ENCODE measurements at regions not wholly inside any gene's neighbourhood (a gene's known extent, or its start where the extent isn't known, plus 50 kb on each side); places are given as distances from the start of the nearest gene placed in this dataset.
"Not testable (repeated sequence)": the region's sequence is repeated elsewhere in the genome, so short reads cannot be mapped to it uniquely, and the experiment has no call there.

- DNase-seq, result no peak
These were observed 293.7 kb upstream of the GADL1 start for GRCh38 chr3:31188112-31188511.

DNA sequence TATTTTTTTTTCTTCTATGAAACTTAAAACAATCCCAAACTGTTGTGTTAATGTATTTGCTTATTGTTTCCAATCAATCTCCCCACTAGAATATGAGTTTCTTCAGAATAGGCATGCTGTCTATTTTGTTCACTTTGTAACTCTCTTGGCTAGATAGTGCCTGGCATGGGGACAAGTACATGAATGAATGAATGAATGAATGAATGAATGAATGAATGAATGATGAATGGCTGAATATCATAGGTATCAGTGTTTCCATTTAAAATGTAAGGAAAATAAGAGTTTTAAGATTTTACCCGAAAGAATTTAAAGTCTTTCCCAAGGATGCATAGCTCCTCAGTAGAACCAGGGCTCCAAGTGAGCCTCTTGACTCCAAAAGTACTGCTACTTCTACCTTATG lies 294.9 kb upstream of the GADL1 start:
- no peak for DNase-seq

DNA sequence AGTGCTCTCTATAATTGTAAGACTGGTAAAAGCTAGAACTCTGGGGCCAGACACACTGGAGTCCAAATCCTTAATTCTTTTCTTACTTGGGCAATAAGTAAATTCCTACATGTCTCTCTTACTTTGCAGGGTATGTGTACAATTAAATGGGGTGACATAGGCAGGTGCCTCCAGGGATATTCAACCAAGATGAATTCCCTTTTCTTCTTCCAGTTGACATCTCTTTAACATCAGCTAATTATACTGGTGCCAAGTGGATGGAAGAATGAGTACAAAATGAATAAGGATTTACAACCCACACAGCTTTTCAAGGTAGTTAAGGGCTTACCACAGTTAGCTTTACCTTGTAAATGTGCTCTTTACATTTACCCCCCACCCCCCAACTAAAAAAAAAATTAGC lies 295.5 kb upstream of the GADL1 start:
- no peak for DNase-seq

- no peak for DNase-seq
These were observed 296.9 kb upstream of the GADL1 start for GRCh38 chr3:31191354-31191753.

DNA sequence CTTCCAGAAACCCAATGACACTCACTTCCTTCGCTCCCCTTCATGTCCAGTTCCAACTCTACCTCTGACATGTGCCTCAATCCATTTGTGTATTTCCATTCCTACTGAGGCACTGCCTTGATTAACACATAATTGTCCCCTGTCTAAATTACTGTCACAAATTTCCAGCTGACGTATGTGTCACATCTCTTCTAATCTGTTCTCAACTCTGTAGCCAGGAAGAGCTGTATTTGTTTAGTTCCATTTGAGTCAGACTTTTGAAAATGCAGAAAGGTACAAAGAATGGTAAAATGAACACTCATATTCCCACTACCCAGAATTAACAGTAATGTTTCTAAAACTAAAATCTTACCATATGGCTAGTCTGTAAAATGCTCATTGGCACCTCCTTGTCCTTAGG lies 299.0 kb upstream of the GADL1 start:
- no peak for DNase-seq

DNA sequence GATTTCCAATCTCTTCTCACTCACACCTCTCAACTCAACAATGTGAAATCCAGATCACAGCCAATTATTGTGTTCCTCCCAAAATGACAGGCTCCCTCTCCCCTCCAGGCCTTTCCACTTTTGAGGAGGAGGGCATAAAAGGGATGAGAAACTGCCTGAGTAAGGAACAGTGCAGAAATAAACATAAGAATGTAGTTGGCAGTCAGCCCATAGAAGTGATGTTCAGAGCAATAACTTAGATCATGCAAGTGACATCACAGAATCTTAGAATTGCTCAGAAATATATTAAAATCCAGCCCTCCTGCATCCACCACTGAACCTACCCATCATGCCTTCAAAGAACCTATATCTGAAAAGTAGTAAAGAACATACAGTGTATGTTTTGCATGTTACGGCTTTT lies 299.4 kb upstream of the GADL1 start:
- no peak for DNase-seq

DNA sequence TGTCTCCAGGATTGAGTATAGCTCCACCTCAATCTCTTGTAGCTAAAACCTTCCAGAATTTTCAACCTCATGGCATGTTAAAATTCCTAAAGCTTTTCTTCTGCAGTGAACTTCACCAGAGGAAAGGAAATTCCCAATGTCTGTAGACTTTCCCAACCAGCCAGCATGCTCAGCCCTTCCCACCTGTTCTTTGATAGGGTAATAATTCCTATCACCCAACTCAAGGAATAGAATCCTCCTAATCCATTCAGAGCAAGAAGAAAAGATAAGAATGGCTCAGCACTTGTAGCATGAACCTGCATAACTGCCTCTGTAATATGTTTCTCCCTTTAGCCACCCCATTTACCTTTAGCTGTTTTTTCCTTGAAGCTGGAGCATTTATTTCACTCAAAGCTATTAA lies 301.8 kb upstream of the GADL1 start:
- DNase-seq, result no peak

DNA sequence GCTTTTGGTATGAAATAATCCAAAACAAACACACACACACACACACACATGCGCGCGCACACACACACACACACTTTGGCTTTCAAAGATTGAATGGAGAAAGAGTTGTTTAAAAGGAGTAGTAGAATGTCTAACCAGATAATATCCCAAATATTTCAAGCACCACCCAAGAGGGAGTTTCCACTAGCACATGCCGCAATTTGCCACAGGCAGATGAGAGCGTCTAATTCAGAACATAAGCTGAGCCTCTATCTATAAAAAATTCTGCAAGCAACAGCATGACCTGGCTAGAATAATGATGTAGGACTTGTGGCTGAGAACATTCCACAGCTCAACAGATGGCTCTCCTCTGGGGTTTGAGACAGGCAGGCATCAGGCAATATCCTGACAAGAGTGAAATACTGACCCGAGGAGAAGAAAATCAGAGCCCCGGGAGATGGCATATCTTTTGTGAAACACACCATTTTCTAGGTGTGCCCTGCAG lies 302.5 kb upstream of the GADL1 start:
- no peak for DNase-seq

DNA sequence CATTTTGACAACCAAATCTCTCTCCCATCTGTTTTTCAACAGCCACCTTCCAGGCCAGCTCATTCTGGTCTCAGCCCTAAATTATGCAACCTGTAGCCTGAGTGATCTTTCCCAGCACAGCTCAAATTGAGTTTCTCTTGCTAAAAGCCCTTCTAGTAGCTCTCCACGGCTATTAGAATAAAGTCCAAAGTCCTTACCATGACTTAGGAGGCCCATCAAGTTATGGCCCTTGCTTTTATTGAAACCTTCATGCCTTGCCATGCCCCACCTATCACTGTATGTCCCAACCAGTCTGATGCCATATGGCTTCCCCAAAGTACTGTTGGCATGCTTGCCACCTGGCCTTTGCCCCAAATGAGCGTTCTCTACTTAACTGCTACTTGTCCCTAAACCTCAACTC lies 303.5 kb upstream of the GADL1 start:
- DNase-seq, result no peak

DNA sequence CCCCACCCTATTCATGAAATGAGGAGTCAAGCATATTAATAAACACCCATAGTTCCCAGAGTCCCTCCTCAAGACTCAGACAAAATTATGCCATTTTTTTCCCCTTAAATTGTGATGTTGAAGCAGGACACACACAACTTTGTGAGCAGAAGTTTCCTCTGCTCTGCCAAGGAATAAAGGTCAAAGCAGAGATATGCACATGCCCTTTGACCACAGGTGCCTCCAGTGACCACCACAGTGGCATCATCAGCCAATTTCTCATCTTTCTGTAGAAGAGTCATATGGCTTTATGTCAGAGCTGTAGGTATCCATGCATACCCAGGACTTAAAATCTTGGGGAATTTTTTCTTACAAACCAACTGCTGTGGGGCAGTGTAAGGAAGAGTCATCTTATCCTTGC lies 304.4 kb upstream of the GADL1 start:
- no peak for DNase-seq

GRCh38 chr3:31203960-31204795 lies 309.7 kb upstream of the GADL1 start:
- DNase-seq, result no peak

DNA sequence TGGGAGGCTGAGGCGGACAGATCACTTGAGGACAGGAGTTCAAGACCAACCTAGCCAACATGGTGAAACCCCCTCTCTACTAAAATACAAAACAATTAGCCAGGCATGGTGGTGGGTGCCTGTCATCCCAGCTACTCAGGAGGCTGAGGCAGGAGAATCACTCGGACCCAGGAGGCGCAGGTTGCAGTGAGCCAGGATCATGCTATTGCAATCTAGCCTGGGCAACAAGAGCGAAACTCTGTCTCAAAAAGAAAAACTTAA lies 310.3 kb upstream of the GADL1 start:
- DNase-seq, result not testable (repeated sequence)

GRCh38 chr3:31210068-31210645 lies 315.7 kb upstream of the GADL1 start:
- no peak for DNase-seq

DNA sequence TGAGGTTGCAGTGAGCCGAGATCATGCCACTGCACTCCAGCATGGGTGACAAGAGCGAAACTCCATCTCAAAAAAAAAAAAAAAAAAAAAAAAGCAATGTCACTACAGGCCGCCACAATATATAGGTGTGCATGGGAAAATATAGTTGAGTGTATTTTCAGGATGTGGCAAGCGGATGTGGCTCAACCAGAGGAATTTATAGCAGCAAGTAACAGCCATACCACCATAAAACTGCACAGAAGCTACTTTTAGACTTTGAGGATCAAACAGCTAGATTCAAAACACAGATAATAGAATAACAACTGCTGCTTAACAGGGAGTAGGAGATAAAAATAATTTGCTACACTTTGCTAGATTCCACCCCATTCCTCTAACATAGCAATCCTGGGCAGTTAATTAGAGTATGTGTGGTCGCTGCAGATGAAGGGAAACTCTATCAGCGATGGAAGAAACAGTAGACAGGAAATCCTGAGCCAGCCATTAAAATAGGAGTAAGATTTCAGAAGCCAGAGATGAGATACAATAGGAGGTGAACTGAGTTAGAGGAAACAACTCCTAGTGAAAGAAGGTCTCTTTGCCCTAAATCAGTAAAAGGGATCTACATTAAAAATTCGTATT lies 318.7 kb upstream of the STT3B start:
- no peak for DNase-seq

- no peak for DNase-seq
These were observed 314.6 kb upstream of the STT3B start for GRCh38 chr3:31218082-31218481.

- no peak for DNase-seq
These were observed 313.4 kb upstream of the STT3B start for GRCh38 chr3:31219131-31219843.

- no peak for DNase-seq
These were observed 312.3 kb upstream of the STT3B start for GRCh38 chr3:31220431-31220830.

DNA sequence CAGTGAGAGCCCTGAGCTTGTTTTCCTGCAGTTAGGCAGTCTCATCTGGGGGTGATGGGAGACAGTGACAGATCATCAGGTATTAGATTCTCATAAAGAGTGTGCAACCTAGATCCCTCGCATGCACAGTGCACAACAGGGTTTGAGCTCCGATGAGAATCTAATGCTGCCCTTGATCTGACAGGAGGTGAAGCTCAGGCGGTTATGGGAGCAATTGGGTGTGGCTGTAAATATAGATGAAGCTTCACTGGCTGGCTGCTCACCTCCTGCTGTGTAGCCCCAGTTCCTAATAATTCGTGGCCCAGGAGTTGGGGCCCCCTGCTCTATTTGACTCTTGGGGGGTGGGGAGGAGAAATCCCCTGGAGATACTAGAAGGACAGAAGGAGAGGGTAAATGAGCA lies 309.4 kb upstream of the STT3B start:
- no peak for DNase-seq

DNA sequence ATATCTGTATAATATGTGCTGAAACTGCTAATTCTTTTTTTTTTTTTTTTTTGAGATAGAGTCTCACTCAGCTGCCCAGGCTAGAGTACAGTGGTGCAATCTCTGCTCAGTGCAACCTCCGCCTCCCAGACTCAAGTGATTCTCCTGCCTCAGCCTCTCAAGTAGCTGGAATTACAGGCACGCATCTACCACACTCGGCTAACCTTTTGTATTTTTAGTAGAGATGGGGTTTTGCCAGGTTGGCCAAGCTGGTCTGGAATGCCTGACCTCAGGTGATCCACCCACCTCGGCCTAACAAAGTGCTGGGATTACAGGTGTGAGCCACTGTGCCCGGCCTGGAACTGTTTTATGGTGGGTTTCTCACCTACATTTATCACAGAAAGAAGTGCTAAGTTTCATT lies 307.8 kb upstream of the STT3B start:
- no peak for DNase-seq

DNA sequence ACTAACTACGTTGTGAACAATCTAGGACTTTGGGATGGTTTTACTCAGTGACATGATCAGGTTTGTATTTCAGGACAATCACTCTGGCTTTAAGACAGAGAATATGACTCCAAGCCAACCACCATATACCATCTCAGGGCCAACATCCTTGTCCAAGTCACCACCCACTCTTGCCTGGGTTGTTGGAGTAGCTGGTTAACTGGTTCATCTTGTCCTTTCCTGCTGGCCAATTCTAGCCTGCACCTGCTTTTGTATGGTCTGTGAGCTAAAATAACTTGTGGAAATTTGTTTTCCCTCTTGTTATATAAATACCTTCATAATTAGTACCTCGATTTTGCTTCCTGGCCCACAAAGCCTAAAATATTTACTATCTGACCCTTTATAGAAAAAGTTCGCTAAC lies 306.8 kb upstream of the STT3B start:
- DNase-seq, result no peak

DNA sequence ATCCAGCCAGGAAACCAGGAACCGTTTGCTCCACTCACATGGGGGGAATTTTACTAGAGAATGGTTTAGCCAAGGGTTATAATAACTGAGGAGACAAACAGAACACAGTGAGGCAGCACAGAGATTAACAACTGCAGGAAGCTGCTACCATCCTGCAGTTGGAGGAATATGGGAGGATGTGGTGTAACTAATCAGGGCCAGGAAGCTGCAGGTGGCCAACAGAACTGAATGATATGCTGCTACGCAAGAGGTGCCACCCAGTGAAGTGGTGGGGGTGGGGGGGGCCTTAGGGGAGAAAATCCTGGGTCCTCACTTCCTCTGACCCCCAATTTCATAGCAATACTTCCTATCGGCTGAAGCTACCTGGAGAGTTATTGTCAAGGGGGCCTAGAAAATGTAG lies 306.4 kb upstream of the STT3B start:
- no peak for DNase-seq

DNA sequence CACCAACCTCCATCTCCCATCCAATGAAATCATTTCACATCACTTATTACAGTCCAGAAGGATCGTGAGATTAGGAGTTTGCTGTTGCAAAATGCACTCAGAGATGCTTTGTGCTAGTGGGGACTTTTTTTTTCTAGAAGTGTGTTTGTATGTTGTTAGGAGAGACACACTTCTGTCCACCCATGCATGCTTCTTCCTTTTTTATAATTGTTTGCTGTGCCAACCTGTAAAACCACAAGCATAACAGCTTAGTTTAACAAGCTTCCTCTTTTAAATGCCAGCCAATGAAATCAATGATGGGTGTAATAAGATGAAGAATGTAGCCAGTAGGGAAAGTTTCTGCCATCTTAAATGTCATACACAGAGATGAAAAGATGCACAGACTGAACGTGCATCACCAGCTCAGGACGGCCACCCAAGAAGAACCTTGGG lies 305.6 kb upstream of the STT3B start:
- DNase-seq, result no peak

GRCh38 chr3:31230425-31231223 lies 302.1 kb upstream of the STT3B start:
- DNase-seq, result no peak

All from activated CD4-positive, alpha-beta T cell treated with anti-CD3 and anti-CD28 coated beads, Interleukin-2, amount 50 U/mL, for 1 hour (primary cell).